Liver (tissue), 8 donors: ENCODE measurements at regions not wholly inside any gene's neighbourhood (a gene's known extent, or its start where the extent isn't known, plus 50 kb on each side); places are given as distances from the start of the nearest gene placed in this dataset.

Source experiments
- DNase-seq: peaks from one replicate; pipeline ENCODE4 v3.0.0-alpha.2; 2017; ENCODE audit warnings: low spot score
- H3K27ac ChIP-seq, 2 donors: one replicate each; pipeline ENCODE4 v1.7.0; 2013; ENCODE audit warnings: inconsistent platforms in 2 of 2, low read length in 2 of 2, control low read depth in 1 of 2, low read depth in 1 of 2, mild to moderate bottlenecking in 1 of 2
- H3K27me3 ChIP-seq, 4 donors: one replicate each; pipeline versions ENCODE4 v1.6.1 to v1.7.0; 2013; ENCODE audit warnings: low read length in 3 of 4, inconsistent platforms in 1 of 4, mild to moderate bottlenecking in 1 of 4, moderate library complexity in 1 of 4; ENCODE audit not compliant: control insufficient read depth in 4 of 4, insufficient read depth in 4 of 4
- H3K36me3 ChIP-seq, 4 donors: one replicate each; pipeline versions ENCODE4 v1.6.1 to v1.7.0; 2013; ENCODE audit warnings: low read length in 3 of 4, mild to moderate bottlenecking in 3 of 4, low read depth in 1 of 4, moderate library complexity in 1 of 4; ENCODE audit not compliant: control insufficient read depth in 4 of 4, insufficient read depth in 3 of 4
- H3K4me1 ChIP-seq, 4 donors: one replicate each; pipeline versions ENCODE4 v1.6.1 to v1.7.0; 2013; ENCODE audit warnings: low read length in 3 of 4, mild to moderate bottlenecking in 3 of 4, moderate library complexity in 1 of 4; ENCODE audit not compliant: control insufficient read depth in 4 of 4, insufficient read depth in 4 of 4
- H3K4me3 ChIP-seq, 3 donors: one replicate each; pipeline versions ENCODE4 v1.6.1 to v1.7.0; 2013; ENCODE audit warnings: low read length in 3 of 3, control low read depth in 1 of 3, low read depth in 1 of 3, mild to moderate bottlenecking in 1 of 3
- H3K9ac ChIP-seq, 2 donors: one replicate each; pipeline ENCODE4 v1.7.0; 2013; ENCODE audit warnings: low read length in 2 of 2, mild to moderate bottlenecking in 2 of 2, moderate library complexity in 2 of 2, control low read depth in 1 of 2, low read depth in 1 of 2
- H3K9me3 ChIP-seq, 4 donors: one replicate each; pipeline versions ENCODE4 v1.6.1 to v1.7.0; 2013; ENCODE audit warnings: low read length in 3 of 4; ENCODE audit not compliant: control insufficient read depth in 4 of 4
- EGR1 ChIP-seq, 2 donors: IDR thresholded peaks; 2 replicates each; pipeline ENCODE4 v1.6.1; 2016 to 2018; ENCODE audit warnings: antibody characterized with exemption in 2 of 2, low read depth in 2 of 2
- FOXA1 ChIP-seq: IDR thresholded peaks from 2 replicates; pipeline ENCODE4 v1.6.1; 2016; ENCODE audit warnings: antibody characterized with exemption
- FOXA2 ChIP-seq: IDR thresholded peaks from 2 replicates; pipeline ENCODE4 v1.6.1; 2016; ENCODE audit warnings: antibody characterized with exemption
- HNF4A ChIP-seq, 2 donors: conservative IDR thresholded peaks; 2 replicates each; pipeline ENCODE4 v1.6.1; 2016; ENCODE audit warnings: antibody characterized with exemption in 2 of 2, mild to moderate bottlenecking in 2 of 2
- HNF4G ChIP-seq: IDR thresholded peaks from 2 replicates; pipeline ENCODE4 v1.6.1; 2016; ENCODE audit warnings: antibody characterized with exemption
- JUND ChIP-seq, 2 donors: IDR thresholded peaks; 2 replicates each; pipeline ENCODE4 v1.6.1; 2016; ENCODE audit warnings: antibody characterized with exemption in 2 of 2
- NR2F2 ChIP-seq: IDR thresholded peaks from 2 replicates; pipeline ENCODE4 v1.6.1; 2016; ENCODE audit warnings: antibody characterized with exemption
- RAD21 ChIP-seq, 2 donors: IDR thresholded peaks; 2 replicates each; pipeline ENCODE4 v1.6.1; 2016; ENCODE audit warnings: antibody characterized with exemption in 2 of 2, mild to moderate bottlenecking in 2 of 2
- SP1 ChIP-seq: IDR thresholded peaks from 2 replicates; pipeline ENCODE4 v1.6.1; 2018; ENCODE audit warnings: antibody characterized with exemption, mild to moderate bottlenecking
- YY1 ChIP-seq: IDR thresholded peaks from 2 replicates; pipeline ENCODE4 v1.6.1; 2016; ENCODE audit warnings: antibody characterized with exemption, mild to moderate bottlenecking
- ZBTB33 ChIP-seq: IDR thresholded peaks from 2 replicates; pipeline ENCODE4 v1.6.1; 2016; ENCODE audit warnings: antibody characterized with exemption
- WGBS: extraction: QIAGEN DNeasy Blood & Tissue Kit; methylation state at CpG from one replicate; pipeline ENCODE4 v1.1.7; 2013; 5-methylcytosine and 5-hydroxymethylcytosine counted together
- TF ChIP-seq, protein P1 (sequence below): IDR thresholded peaks from 2 replicates; pipeline ENCODE4 v1.6.1; 2016; ENCODE audit warnings: antibody characterized with exemption
- TF ChIP-seq, protein P2 (sequence below): IDR thresholded peaks from 2 replicates; pipeline ENCODE4 v1.6.1; 2016; ENCODE audit warnings: antibody characterized with exemption, mild to moderate bottlenecking
- TF ChIP-seq, protein P3 (sequence below): fragments of 150-350 bp; IDR thresholded peaks from 2 replicates; pipeline ENCODE4 v1.5.1; 2017; ENCODE audit warnings: improper control_type of control experiment, low read depth, low read length; ENCODE audit not compliant: missing input control
- TF ChIP-seq, protein P4 (sequence below): IDR thresholded peaks from 2 replicates; pipeline ENCODE4 v1.6.1; 2016; ENCODE audit warnings: antibody characterized with exemption
- donor health status: healthy.
- donor health status: healthy.
- donor health status: healthy.
- donor health status: healthy.
- donor health status: healthy.

DNA sequence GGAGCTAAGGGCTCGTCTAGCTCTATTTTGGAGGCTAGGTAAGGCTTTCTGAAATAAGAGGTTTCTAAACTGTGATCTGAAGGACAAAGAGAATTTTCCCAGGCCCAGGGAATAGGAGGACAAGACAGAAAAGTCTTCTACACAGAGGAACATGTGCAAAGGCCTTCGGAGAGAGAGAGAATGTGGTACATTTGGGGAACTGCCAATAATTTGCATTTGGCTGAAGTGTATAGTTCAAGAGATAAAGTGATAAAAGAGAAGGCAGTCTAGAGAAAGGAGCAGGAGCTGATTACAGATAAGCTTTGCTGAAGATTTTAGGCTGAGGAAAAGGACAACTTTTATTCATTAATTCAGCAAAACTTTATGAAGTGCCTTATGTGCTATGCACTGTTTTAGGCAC is 214.4 kb upstream of the ELL2 start:
- Histone ChIP-seq H3K36me3 (no peaks in the 10 kb centered on the region), H3K27me3 (no peaks in the 10 kb centered on the region), H3K9me3 (no peaks in the 10 kb centered on the region), H3K9ac (no peak overlapping the region), H3K4me3 (no peak overlapping the region), H3K27ac (no peak overlapping the region), H3K4me1 (peaks cover 0 to 9% (median 3%) of the 10 kb centered on the region in 4 donors)
- TF ChIP-seq SP1 (no peak), FOXA1 (no peak), FOXA2 (no peak), ZBTB33 (no peak)
- TF ChIP-seq, protein P1, sequence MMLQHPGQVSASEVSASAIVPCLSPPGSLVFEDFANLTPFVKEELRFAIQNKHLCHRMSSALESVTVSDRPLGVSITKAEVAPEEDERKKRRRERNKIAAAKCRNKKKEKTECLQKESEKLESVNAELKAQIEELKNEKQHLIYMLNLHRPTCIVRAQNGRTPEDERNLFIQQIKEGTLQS: no peak
- TF ChIP-seq, protein P2, sequence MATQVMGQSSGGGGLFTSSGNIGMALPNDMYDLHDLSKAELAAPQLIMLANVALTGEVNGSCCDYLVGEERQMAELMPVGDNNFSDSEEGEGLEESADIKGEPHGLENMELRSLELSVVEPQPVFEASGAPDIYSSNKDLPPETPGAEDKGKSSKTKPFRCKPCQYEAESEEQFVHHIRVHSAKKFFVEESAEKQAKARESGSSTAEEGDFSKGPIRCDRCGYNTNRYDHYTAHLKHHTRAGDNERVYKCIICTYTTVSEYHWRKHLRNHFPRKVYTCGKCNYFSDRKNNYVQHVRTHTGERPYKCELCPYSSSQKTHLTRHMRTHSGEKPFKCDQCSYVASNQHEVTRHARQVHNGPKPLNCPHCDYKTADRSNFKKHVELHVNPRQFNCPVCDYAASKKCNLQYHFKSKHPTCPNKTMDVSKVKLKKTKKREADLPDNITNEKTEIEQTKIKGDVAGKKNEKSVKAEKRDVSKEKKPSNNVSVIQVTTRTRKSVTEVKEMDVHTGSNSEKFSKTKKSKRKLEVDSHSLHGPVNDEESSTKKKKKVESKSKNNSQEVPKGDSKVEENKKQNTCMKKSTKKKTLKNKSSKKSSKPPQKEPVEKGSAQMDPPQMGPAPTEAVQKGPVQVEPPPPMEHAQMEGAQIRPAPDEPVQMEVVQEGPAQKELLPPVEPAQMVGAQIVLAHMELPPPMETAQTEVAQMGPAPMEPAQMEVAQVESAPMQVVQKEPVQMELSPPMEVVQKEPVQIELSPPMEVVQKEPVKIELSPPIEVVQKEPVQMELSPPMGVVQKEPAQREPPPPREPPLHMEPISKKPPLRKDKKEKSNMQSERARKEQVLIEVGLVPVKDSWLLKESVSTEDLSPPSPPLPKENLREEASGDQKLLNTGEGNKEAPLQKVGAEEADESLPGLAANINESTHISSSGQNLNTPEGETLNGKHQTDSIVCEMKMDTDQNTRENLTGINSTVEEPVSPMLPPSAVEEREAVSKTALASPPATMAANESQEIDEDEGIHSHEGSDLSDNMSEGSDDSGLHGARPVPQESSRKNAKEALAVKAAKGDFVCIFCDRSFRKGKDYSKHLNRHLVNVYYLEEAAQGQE: no peak
- DNase-seq: no peak
- 77% methylated on average over 2 of the region's 2 CpGs for WGBS

GRCh38 chr5:96175090-96175489 is 213.4 kb upstream of the ELL2 start:
- no peak for TF ChIP-seq JUND (IDR thresholded peaks at IDR 0.05)
- peak; percentile 54 to 78 for TF ChIP-seq RAD21 (IDR thresholded peaks at IDR 0.05)
- TF ChIP-seq NR2F2: no peak
- peak; percentile 10 to 24 for TF ChIP-seq HNF4A (conservative IDR thresholded peaks at IDR 0.05)
- TF ChIP-seq, protein P3, sequence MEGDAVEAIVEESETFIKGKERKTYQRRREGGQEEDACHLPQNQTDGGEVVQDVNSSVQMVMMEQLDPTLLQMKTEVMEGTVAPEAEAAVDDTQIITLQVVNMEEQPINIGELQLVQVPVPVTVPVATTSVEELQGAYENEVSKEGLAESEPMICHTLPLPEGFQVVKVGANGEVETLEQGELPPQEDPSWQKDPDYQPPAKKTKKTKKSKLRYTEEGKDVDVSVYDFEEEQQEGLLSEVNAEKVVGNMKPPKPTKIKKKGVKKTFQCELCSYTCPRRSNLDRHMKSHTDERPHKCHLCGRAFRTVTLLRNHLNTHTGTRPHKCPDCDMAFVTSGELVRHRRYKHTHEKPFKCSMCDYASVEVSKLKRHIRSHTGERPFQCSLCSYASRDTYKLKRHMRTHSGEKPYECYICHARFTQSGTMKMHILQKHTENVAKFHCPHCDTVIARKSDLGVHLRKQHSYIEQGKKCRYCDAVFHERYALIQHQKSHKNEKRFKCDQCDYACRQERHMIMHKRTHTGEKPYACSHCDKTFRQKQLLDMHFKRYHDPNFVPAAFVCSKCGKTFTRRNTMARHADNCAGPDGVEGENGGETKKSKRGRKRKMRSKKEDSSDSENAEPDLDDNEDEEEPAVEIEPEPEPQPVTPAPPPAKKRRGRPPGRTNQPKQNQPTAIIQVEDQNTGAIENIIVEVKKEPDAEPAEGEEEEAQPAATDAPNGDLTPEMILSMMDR: peak; percentile 40
- no peak overlapping the region for H3K9ac ChIP-seq
- no peaks in the 10 kb centered on the region for H3K27me3 ChIP-seq
- WGBS: 63% methylated on average over 2 of the region's 2 CpGs
- DNase-seq: no peak
- no peaks in the 10 kb centered on the region for H3K36me3 ChIP-seq
- H3K4me1 ChIP-seq: peaks cover 0 to 6% (median 5%) of the 10 kb centered on the region in 4 donors
- H3K27ac ChIP-seq: no peak overlapping the region
- no peaks in the 10 kb centered on the region for H3K9me3 ChIP-seq
- H3K4me3 ChIP-seq: no peak overlapping the region

GRCh38 chr5:96173366-96173765 is 211.7 kb upstream of the ELL2 start:
- Histone ChIP-seq H3K4me3 (no peak overlapping the region), H3K27me3 (no peaks in the 10 kb centered on the region), H3K9ac (no peak overlapping the region), H3K27ac (no peak overlapping the region), H3K4me1 (peaks cover 0 to 6% (median 5%) of the 10 kb centered on the region in 4 donors), H3K36me3 (no peaks in the 10 kb centered on the region), H3K9me3 (no peaks in the 10 kb centered on the region)
- TF ChIP-seq EGR1 (IDR thresholded peaks at IDR 0.05; ENCODE audit: low read depth in 2 of 2): no peak
- TF ChIP-seq HNF4G: no peak
- no peak for TF ChIP-seq NR2F2
- no peak for TF ChIP-seq FOXA1
- no peak for TF ChIP-seq HNF4A (conservative IDR thresholded peaks at IDR 0.05)
- no peak for TF ChIP-seq YY1
- no peak for TF ChIP-seq JUND (IDR thresholded peaks at IDR 0.05)
- TF ChIP-seq, protein P4, sequence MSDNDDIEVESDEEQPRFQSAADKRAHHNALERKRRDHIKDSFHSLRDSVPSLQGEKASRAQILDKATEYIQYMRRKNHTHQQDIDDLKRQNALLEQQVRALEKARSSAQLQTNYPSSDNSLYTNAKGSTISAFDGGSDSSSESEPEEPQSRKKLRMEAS: no peak
- no peak for DNase-seq
- 88% methylated on average over 1 of the region's 1 CpG for WGBS
